LNCaP clone FGC (cell line): ENCODE measurements at regions not wholly inside any gene's neighbourhood (a gene's known extent, or its start where the extent isn't known, plus 50 kb on each side); places are given as distances from the start of the nearest gene placed in this dataset.

Source experiments
- DNase-seq: peaks from one replicate; pipeline ENCODE4 v3.0.0-alpha.2; 2011; ENCODE audit warnings: low read depth
- H3K4me3 ChIP-seq: 2 replicates; pipeline ENCODE4 v1.5.1; 2011; ENCODE audit warnings: mild to moderate bottlenecking, low read depth, low read length, control low read depth
- TF ChIP-seq, protein P1 (sequence below): IDR thresholded peaks from 2 replicates; pipeline ENCODE4 v1.5.1; 2012; ENCODE audit warnings: mild to moderate bottlenecking; ENCODE audit not compliant: control insufficient read depth, insufficient read depth; ENCODE audit errors: extremely low read depth

DNA sequence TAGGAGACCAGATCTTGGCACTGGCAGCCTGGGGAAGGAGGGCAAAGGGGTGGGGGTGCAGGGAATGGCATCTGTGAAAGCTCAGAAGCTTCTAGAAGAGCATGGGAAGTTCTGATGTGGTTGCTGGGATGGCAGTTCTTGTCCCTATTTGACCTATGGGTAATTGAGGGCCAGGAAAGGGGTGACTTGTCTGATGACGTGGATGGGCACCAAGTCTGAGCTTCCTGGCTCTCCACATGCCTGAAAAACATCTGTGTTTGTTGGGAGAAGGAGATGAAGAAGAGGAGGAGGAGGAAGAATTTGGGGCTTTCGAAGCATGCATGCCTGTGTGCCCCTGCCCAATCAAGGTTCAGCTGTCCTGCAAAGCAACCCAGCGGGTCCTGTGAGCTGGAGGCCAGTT lies 158.8 kb downstream of the SMAD6 start:
- no peak overlapping the region for H3K4me3 ChIP-seq
- no peak for DNase-seq
- TF ChIP-seq, protein P1, sequence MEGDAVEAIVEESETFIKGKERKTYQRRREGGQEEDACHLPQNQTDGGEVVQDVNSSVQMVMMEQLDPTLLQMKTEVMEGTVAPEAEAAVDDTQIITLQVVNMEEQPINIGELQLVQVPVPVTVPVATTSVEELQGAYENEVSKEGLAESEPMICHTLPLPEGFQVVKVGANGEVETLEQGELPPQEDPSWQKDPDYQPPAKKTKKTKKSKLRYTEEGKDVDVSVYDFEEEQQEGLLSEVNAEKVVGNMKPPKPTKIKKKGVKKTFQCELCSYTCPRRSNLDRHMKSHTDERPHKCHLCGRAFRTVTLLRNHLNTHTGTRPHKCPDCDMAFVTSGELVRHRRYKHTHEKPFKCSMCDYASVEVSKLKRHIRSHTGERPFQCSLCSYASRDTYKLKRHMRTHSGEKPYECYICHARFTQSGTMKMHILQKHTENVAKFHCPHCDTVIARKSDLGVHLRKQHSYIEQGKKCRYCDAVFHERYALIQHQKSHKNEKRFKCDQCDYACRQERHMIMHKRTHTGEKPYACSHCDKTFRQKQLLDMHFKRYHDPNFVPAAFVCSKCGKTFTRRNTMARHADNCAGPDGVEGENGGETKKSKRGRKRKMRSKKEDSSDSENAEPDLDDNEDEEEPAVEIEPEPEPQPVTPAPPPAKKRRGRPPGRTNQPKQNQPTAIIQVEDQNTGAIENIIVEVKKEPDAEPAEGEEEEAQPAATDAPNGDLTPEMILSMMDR = no peak

DNA sequence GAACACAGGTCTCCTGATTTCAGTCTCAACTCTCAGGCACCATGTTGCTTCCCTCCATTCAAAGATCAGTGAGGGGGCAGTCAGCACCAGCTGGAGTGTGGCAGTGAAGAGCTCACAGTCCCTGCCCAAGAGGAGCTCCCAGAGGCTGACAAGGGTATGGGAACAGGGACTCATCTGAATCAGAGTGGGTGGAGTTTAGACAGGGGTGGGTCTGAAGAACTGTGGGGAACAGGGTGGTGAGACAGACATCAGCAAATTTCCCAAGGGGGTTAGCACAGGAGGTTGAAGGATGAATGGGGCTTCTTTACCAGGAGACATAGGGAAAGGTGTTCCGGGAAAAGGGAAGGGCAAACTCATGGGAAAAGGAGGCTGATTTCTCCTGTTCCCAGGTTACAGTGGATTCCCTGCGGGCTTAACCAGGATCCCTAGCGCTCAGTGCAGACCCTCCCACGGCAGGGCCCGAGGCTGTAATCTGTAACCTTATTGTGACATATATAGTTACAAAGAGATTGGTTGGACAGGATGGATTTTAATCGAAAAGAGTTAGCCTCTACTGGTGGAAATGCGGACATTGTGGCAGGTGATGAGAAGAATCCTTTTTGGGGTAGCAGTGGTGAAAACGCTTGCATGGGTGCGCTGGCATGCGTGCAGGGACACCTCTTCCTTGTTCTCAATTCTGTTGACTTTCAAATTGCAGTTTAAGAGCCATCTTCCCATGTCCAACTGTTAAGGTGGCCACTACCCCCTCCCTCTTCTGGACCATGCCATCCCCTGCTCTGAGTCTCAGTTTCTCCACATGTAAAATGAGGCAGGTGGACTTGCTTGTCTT lies 160.3 kb downstream of the SMAD6 start:
- H3K4me3 ChIP-seq = no peak overlapping the region
- DNase-seq = no peak
- TF ChIP-seq, protein P1 = no peak

DNA sequence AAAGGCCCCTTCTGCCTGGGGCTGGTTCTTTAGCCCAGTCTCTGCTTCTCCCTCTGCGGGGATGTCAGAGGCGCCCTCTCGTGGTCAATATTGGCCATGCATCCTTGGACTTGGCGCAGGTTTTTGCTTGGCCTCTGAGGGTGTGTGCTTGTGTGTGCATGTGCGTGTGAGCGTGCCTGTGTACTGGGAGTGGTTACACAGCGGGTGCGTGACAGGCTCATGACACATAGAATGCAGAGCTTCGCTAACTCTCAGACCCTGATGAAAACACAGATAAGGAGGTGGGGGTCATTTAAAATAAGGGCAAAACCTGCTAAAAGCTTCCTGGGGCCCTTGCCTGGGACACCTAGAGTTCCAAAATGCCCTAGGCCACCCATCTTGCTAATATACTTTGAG lies 160.9 kb downstream of the SMAD6 start:
- DNase-seq = peak; percentile 44
- H3K4me3 ChIP-seq = no peak overlapping the region
- TF ChIP-seq, protein P1 = peak; percentile 95

DNA sequence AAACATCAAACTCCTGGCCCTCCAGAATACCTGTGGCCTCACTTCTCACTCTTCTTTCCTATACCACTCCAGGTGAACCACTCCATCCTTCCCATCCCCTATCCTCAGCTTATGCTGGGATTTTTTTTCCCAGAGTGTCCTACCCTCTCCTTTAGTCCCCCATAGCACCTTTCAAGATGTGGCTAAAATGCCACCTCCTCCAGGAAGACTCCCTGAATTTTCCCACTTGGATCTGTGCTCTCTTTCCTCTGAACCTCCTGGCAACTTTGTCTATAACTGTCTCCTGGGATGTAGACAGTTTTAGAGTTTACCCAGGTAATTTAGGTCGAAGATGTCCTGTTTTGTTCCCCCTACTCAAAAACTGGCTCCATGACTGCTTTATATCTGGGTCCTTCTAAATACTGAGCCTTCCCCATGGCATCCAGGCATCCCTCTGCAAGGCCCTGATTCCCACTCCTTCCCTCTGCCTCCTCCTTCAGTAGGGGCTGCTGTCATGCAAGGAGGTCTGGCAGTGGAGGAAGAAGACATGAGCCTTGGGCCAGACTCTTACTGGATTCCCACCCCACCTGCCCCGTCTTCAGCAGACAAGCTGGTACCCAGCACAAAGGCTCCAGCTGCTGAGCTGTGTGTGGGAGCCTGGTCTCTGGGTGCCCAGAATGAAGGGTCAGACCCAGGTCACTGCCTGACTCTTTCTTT lies 161.5 kb downstream of the SMAD6 start:
- TF ChIP-seq, protein P1 = no peak

DNA sequence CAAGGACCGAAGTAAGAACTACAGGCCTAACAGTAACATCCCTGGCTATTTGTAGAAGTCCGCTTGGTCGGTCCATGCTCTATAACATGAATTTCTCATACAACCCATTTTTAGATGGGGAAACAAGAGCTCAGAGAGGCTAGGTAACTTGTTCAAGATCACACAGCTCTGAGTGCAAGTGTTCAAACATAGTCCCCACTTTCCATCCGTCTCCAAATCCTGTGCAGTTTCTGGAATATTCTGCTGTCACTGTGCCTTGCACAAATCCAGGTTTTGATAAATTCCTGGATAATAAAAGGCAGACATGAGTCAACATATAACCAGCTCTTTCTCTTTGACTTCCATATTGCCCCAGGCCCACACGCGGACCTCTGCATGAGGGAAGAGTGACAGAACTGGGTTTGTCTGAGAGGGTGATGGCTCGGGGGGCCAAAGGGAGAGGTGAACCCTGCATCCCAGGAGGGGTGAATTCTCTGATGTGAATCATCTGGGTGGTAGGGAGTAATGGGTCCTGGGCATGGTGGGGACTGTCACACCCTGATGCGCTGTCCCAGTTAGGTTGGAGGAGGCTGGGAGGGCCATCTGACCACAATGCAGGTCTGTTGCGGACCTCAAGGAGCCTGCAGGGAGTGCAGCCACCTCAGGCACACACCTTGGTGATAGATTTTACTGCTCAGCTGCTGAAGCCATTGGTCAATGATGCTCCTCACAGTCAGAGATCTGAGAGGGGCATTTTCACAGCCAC lies 162.2 kb downstream of the SMAD6 start:
- H3K4me3 ChIP-seq = no peak overlapping the region
- TF ChIP-seq, protein P1 = no peak
- no peak for DNase-seq

More for the DNA sequence above, 161.5 kb downstream of the SMAD6 start:
- DNase-seq = no peak
- H3K4me3 ChIP-seq = no peak overlapping the region

DNA sequence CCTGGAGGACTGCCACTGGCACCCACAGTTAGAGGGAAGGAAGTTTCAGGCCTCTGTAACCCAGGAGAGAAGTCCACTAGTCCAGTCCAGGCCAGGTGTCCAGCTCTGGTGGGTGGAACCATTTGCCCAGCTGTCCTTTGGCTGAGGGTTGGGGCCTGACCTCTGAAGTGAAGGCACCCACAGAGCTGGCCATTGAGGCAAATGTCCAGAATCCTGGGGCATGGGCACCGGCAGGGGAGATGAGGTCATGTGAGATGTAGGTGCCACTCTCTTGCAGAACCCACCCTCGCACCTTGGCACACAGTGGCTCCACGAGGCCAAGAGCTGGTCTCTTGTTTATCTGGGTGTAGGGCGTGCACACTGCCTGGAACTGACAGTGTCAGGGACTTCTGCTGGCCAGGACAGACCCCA lies 162.8 kb downstream of the SMAD6 start:
- no peak overlapping the region for H3K4me3 ChIP-seq
- DNase-seq = no peak
- TF ChIP-seq, protein P1 = no peak
